HCT116 (cell line): ENCODE measurements at regions not wholly inside any gene's neighbourhood (a gene's known extent, or its start where the extent isn't known, plus 50 kb on each side); places are given as distances from the start of the nearest gene placed in this dataset.

Experiments
- CBX3 ChIP-seq: IDR thresholded peaks from 2 replicates; pipeline ENCODE4 v1.6.1; 2012; ENCODE audit warnings: low read depth
- EGR1 ChIP-seq: IDR thresholded peaks from 2 replicates; pipeline ENCODE4 v1.6.1; 2012; ENCODE audit warnings: low read depth
- ELF1 ChIP-seq: IDR thresholded peaks from 2 replicates; pipeline ENCODE4 v1.6.1; 2012; ENCODE audit warnings: low read depth, borderline replicate concordance
- EZH2 ChIP-seq: fragments of 200-600 bp; sonication (generic); IDR thresholded peaks from 2 replicates; pipeline ENCODE4 v1.6.1; 2017; ENCODE audit warnings: antibody characterized with exemption, mixed run types
- EZH2phosphoT487 ChIP-seq: fragments of 200-600 bp; IDR thresholded peaks from 2 replicates; pipeline ENCODE4 v1.6.1; 2018; ENCODE audit warnings: antibody characterized with exemption, borderline replicate concordance
- POLR2A ChIP-seq: IDR thresholded peaks from 2 replicates; pipeline ENCODE4 v1.7.0; 2011; ENCODE audit warnings: borderline replicate concordance; ENCODE audit not compliant: insufficient read depth, insufficient read length; ENCODE audit errors: extremely low read depth
- POLR2AphosphoS5 ChIP-seq: IDR thresholded peaks from 2 replicates; pipeline ENCODE4 v1.6.1; 2011; ENCODE audit warnings: mild to moderate bottlenecking, low read depth, low read length, moderate library complexity
- SP1 ChIP-seq: IDR thresholded peaks from 2 replicates; pipeline ENCODE4 v1.6.1; 2012; ENCODE audit warnings: low read depth
- TCF7L2 ChIP-seq: IDR thresholded peaks from 2 replicates; pipeline ENCODE4 v1.7.0; 2011; ENCODE audit warnings: borderline replicate concordance, inconsistent platforms; ENCODE audit not compliant: insufficient read depth, insufficient read length; ENCODE audit errors: extremely low read depth
- YY1 ChIP-seq: IDR thresholded peaks from 2 replicates; pipeline ENCODE4 v1.6.1; 2011; ENCODE audit warnings: low read length, low read depth, moderate library complexity, mild to moderate bottlenecking; ENCODE audit not compliant: insufficient replicate concordance; ENCODE audit errors: extremely low read depth
- TF ChIP-seq, protein P1 (sequence below), 3 experiments: fragments of 200-600 bp in 1 of 3; sonication (generic) in 1 of 3; IDR thresholded peaks in 2 of 3; conservative IDR thresholded peaks in 1 of 3; 2 replicates each; pipeline ENCODE4 v1.5.1; 2012 to 2017; ENCODE audit warnings: low read depth in 2 of 3, low read length in 2 of 3, antibody characterized with exemption in 1 of 3, borderline replicate concordance in 1 of 3, control low read depth in 1 of 3, mild to moderate bottlenecking in 1 of 3, mixed read lengths in 1 of 3, mixed run types in 1 of 3, moderate library complexity in 1 of 3; ENCODE audit not compliant: insufficient read depth in 1 of 3
- TF ChIP-seq, protein P2 (sequence below): IDR thresholded peaks from 2 replicates; pipeline ENCODE4 v1.6.1; 2011; ENCODE audit warnings: mild to moderate bottlenecking, low read length, moderate library complexity; ENCODE audit not compliant: insufficient replicate concordance; ENCODE audit errors: extremely low read depth
- TF ChIP-seq, protein P3 (sequence below): IDR thresholded peaks from 2 replicates; pipeline ENCODE4 v1.6.1; 2012; ENCODE audit warnings: low read depth
- TF ChIP-seq, protein P4 (sequence below): IDR thresholded peaks from 2 replicates; pipeline ENCODE4 v1.6.1; 2012

DNA sequence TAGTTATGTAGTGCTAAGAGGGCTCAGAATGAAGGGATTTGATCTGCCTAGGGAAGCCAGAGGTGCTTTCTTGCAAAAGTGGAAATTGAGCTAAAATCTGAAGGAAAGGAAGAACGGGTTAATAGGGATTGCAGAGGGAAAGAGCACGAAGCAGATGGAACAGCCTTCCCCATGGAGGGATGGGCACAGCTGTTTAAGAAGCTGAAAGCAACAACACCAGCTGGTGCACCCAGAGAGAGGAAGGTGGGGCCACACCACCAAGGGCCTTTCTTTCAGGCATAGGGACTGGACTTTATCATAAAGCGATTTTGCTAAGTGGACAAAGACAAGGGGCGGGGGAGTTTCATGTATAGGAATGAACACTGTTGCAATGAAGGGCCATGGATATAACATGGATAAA, 65.8 kb upstream of the SNRPB2 start:
- TF ChIP-seq, protein P1, sequence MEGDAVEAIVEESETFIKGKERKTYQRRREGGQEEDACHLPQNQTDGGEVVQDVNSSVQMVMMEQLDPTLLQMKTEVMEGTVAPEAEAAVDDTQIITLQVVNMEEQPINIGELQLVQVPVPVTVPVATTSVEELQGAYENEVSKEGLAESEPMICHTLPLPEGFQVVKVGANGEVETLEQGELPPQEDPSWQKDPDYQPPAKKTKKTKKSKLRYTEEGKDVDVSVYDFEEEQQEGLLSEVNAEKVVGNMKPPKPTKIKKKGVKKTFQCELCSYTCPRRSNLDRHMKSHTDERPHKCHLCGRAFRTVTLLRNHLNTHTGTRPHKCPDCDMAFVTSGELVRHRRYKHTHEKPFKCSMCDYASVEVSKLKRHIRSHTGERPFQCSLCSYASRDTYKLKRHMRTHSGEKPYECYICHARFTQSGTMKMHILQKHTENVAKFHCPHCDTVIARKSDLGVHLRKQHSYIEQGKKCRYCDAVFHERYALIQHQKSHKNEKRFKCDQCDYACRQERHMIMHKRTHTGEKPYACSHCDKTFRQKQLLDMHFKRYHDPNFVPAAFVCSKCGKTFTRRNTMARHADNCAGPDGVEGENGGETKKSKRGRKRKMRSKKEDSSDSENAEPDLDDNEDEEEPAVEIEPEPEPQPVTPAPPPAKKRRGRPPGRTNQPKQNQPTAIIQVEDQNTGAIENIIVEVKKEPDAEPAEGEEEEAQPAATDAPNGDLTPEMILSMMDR (IDR thresholded peaks at IDR 0.05 in 2 of 3, conservative IDR thresholded peaks at IDR 0.05 in 1 of 3; ENCODE audit: borderline replicate concordance in 1 of 3, insufficient read depth in 1 of 3, low read depth in 2 of 3, low read length in 2 of 3) = no peak
- TF ChIP-seq TCF7L2 (no peak), YY1 (no peak), POLR2A (no peak), EZH2phosphoT487 (no peak), SP1 (no peak), ELF1 (no peak), CBX3 (no peak), EZH2 (no peak), POLR2AphosphoS5 (no peak), EGR1 (no peak)
- TF ChIP-seq, protein P2, sequence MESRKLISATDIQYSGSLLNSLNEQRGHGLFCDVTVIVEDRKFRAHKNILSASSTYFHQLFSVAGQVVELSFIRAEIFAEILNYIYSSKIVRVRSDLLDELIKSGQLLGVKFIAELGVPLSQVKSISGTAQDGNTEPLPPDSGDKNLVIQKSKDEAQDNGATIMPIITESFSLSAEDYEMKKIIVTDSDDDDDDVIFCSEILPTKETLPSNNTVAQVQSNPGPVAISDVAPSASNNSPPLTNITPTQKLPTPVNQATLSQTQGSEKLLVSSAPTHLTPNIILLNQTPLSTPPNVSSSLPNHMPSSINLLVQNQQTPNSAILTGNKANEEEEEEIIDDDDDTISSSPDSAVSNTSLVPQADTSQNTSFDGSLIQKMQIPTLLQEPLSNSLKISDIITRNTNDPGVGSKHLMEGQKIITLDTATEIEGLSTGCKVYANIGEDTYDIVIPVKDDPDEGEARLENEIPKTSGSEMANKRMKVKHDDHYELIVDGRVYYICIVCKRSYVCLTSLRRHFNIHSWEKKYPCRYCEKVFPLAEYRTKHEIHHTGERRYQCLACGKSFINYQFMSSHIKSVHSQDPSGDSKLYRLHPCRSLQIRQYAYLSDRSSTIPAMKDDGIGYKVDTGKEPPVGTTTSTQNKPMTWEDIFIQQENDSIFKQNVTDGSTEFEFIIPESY = no peak
- TF ChIP-seq, protein P3, sequence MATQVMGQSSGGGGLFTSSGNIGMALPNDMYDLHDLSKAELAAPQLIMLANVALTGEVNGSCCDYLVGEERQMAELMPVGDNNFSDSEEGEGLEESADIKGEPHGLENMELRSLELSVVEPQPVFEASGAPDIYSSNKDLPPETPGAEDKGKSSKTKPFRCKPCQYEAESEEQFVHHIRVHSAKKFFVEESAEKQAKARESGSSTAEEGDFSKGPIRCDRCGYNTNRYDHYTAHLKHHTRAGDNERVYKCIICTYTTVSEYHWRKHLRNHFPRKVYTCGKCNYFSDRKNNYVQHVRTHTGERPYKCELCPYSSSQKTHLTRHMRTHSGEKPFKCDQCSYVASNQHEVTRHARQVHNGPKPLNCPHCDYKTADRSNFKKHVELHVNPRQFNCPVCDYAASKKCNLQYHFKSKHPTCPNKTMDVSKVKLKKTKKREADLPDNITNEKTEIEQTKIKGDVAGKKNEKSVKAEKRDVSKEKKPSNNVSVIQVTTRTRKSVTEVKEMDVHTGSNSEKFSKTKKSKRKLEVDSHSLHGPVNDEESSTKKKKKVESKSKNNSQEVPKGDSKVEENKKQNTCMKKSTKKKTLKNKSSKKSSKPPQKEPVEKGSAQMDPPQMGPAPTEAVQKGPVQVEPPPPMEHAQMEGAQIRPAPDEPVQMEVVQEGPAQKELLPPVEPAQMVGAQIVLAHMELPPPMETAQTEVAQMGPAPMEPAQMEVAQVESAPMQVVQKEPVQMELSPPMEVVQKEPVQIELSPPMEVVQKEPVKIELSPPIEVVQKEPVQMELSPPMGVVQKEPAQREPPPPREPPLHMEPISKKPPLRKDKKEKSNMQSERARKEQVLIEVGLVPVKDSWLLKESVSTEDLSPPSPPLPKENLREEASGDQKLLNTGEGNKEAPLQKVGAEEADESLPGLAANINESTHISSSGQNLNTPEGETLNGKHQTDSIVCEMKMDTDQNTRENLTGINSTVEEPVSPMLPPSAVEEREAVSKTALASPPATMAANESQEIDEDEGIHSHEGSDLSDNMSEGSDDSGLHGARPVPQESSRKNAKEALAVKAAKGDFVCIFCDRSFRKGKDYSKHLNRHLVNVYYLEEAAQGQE = no peak
- TF ChIP-seq, protein P4, sequence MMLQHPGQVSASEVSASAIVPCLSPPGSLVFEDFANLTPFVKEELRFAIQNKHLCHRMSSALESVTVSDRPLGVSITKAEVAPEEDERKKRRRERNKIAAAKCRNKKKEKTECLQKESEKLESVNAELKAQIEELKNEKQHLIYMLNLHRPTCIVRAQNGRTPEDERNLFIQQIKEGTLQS = no peak
